ENCODE measurements at regions not wholly inside any gene's neighbourhood (a gene's known extent, or its start where the extent isn't known, plus 50 kb on each side); places are given as distances from the start of the nearest gene placed in this dataset.

DNA sequence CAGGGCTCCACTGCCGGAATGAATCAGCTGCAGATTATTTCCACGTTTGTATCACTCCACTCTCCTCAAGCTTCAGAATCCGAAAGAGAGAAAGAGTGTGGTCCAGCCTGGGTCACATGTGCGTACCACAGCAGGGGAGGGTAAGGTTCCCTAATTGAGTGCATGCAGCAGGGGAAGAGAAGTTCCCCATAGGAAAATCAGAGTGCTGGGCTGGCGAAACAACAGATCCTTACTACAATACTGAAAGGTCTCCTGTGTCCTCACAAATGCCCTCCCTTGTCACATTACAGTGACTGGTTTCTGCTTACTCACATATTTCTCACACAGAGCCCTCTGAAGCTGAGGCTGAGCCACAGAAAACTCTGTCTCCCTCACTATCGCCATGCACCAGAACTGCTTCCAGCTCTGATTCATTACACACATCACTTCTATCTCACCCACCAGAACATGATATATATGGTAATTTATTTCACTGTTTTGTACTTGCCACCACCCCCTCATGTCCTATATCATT, 532.2 kb upstream of the TUSC1 start:
- DNase-seq = no peak
- no peak overlapping the region for H3K4me3 ChIP-seq
- no peak for TF ChIP-seq POLR2A (IDR thresholded peaks at IDR 0.05)
- TF ChIP-seq, protein P1, sequence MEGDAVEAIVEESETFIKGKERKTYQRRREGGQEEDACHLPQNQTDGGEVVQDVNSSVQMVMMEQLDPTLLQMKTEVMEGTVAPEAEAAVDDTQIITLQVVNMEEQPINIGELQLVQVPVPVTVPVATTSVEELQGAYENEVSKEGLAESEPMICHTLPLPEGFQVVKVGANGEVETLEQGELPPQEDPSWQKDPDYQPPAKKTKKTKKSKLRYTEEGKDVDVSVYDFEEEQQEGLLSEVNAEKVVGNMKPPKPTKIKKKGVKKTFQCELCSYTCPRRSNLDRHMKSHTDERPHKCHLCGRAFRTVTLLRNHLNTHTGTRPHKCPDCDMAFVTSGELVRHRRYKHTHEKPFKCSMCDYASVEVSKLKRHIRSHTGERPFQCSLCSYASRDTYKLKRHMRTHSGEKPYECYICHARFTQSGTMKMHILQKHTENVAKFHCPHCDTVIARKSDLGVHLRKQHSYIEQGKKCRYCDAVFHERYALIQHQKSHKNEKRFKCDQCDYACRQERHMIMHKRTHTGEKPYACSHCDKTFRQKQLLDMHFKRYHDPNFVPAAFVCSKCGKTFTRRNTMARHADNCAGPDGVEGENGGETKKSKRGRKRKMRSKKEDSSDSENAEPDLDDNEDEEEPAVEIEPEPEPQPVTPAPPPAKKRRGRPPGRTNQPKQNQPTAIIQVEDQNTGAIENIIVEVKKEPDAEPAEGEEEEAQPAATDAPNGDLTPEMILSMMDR (IDR thresholded peaks at IDR 0.05) = no peak
- intact Hi-C loops (cut with DNase I) = no loop called here
- H3K9me3 ChIP-seq = peaks cover 0 to 8% (median 7%) of the 10 kb centered on the region in 3 donors
- 43 to 67% methylated on average over 6 of the region's 6 CpGs for whole genome bisulfite sequencing, 2 donors
- no peaks in the 10 kb centered on the region for H3K27me3 ChIP-seq
- H3K27ac ChIP-seq = no peak overlapping the region
- no peaks in the 10 kb centered on the region for H3K36me3 ChIP-seq
- H3K4me1 ChIP-seq = no peaks in the 10 kb centered on the region

DNA sequence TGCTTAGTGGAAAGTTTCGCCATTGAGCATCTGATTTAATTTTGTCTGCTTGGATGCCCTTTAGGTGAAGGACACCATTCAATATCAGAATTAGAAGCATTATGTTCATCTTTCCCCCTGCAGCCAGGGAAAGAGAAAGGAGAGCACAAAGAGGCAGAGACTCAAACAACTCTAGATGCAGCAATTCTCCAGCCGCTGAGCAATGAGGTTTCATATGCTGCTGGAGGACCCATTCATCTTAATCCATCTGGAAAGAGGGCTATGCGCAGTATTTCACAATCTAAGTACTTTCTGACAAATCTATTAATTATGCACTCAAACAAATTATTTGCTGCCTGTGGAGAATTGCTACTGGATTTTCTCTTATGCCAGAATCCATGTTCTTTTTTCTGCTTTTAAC, 527.0 kb upstream of the TUSC1 start:
- no peak for DNase-seq
- intact Hi-C loops (cut with DNase I) = no loop called here
- no peaks in the 10 kb centered on the region for H3K9me3 ChIP-seq
- no peak overlapping the region for H3K4me3 ChIP-seq
- WGBS, 2 donors = 89 to 93% methylated on average over 3 of the region's 3 CpGs
- H3K27ac ChIP-seq = no peak overlapping the region
- H3K36me3 ChIP-seq = no peaks in the 10 kb centered on the region
- no peak for TF ChIP-seq POLR2A (IDR thresholded peaks at IDR 0.05)
- TF ChIP-seq, protein P1 (IDR thresholded peaks at IDR 0.05) = no peak
- no peaks in the 10 kb centered on the region for H3K27me3 ChIP-seq
- H3K4me1 ChIP-seq = no peaks in the 10 kb centered on the region

DNA sequence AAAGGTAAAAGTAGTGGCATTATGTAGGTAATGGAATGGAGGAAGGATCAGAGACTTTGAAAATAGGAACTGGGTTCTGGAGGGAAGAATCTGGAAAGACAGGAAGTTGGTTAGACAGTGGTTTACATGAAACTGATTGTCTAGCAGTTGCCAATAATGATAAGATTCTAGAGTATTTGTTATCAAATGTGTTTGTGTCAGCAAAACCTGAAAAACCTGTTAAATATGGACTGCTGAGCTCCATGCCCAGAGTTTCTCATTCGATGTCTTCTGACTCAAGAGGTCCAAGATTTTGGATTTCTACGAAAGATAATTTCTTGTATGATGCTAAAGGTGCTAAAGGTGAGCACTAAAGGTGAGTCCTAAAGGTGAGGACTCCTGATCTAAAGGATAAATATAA, 515.0 kb upstream of the TUSC1 start:
- Histone ChIP-seq H3K9me3 (peaks cover 0 to 12% (median 6%) of the 10 kb centered on the region in 3 donors), H3K27ac (no peak overlapping the region), H3K4me3 (no peak overlapping the region), H3K36me3 (no peaks in the 10 kb centered on the region), H3K27me3 (no peaks in the 10 kb centered on the region), H3K4me1 (no peaks in the 10 kb centered on the region)
- intact Hi-C loops (cut with DNase I) = no loop called here
- TF ChIP-seq, protein P1 (IDR thresholded peaks at IDR 0.05) = no peak
- WGBS, 2 donors = 62 to 79% methylated on average over 2 of the region's 2 CpGs
- DNase-seq = no peak

DNA sequence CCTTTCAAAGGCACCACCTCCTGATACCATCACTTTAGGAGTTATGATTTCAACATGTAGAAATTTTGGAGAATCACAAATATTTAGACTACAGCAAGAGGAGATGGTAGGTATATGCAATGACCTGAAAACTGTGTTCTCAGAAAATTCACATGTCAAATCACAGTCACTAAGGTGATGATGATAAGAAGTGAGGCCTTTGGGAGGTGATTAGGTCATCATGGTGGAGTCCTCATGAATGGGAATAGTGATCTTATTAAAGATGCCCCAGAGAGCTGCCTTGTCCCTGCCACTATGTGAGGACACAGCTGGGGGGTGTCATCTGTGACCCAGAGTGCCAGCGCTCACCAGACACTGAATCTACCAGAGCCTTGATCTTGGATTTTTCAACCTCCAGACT, 513.5 kb upstream of the TUSC1 start:
- Histone ChIP-seq H3K9me3 (peaks cover 0 to 12% (median 6%) of the 10 kb centered on the region in 3 donors), H3K36me3 (no peaks in the 10 kb centered on the region), H3K27ac (no peak overlapping the region), H3K4me1 (no peaks in the 10 kb centered on the region), H3K4me3 (no peak overlapping the region), H3K27me3 (no peaks in the 10 kb centered on the region)
- TF ChIP-seq, protein P1 (IDR thresholded peaks at IDR 0.05) = no peak
- no peak for TF ChIP-seq POLR2A (IDR thresholded peaks at IDR 0.05)
- DNase-seq = no peak
- intact Hi-C loops (cut with DNase I) = no loop called here
- 100% methylated on average over 1 of the region's 1 CpG for WGBS, 2 donors

DNA sequence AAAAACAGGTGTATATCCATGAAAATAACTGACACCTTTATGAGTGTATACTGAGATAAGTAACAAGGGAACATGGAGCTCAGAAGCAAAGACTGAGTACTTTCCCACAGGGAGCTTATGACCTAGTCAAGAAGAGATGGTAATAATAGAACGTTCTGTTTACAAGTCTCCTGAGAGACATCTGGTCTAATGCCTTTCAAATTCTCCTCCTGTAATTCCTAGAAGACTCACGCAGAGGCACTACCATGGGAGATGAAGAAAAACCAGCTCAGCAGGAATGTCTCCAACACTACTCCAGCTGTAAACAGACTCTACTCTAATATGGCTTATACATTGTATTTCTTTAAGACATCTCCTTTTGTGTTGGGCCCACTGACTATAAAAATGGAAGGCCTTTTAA, 503.6 kb upstream of the TUSC1 start:
- WGBS, 2 donors = 37 to 49% methylated on average over 2 of the region's 2 CpGs
- Histone ChIP-seq H3K4me3 (no peak overlapping the region), H3K9me3 (no peaks in the 10 kb centered on the region), H3K27me3 (no peaks in the 10 kb centered on the region), H3K27ac (no peak overlapping the region), H3K36me3 (no peaks in the 10 kb centered on the region), H3K4me1 (no peaks in the 10 kb centered on the region)
- intact Hi-C loops (cut with DNase I) = no loop called here
- DNase-seq = no peak
- TF ChIP-seq, protein P1 (IDR thresholded peaks at IDR 0.05) = no peak
- no peak for TF ChIP-seq POLR2A (IDR thresholded peaks at IDR 0.05)
